Esophagus squamous epithelium (tissue), 5 donors: ENCODE measurements at regions not wholly inside any gene's neighbourhood (a gene's known extent, or its start where the extent isn't known, plus 50 kb on each side); places are given as distances from the start of the nearest gene placed in this dataset.

ENCODE experiments used
- DNase-seq: peaks from one replicate; lab custom pipeline; 2025; lab: John Stamatoyannopoulos, UW
- H3K27ac ChIP-seq, 4 donors: fragments of 200-600 bp; sonication (generic); one replicate each; pipeline ENCODE4 v1.5.1; 2016 to 2019; ENCODE audit warnings: mild to moderate bottlenecking in 1 of 4
- H3K27me3 ChIP-seq, 4 donors: fragments of 200-600 bp; sonication (generic); 1 replicate in 3 of 4; 2 replicates in 1 of 4; pipeline versions ENCODE4 v1.5.1 to v1.6.0; 2017 to 2021; ENCODE audit warnings: antibody characterized with exemption in 1 of 4
- H3K36me3 ChIP-seq, 3 donors: fragments of 200-600 bp; sonication (generic); one replicate each; pipeline ENCODE4 v1.5.1; 2016 to 2019
- H3K4me1 ChIP-seq, 3 donors: fragments of 200-600 bp; sonication (generic); one replicate each; pipeline ENCODE4 v1.5.1; 2017 to 2019
- H3K4me3 ChIP-seq, 4 donors: fragments of 200-600 bp; sonication (generic); 1 replicate in 3 of 4; 2 replicates in 1 of 4; pipeline ENCODE4 v1.5.1; 2016 to 2019; ENCODE audit warnings: mild to moderate bottlenecking in 2 of 4, moderate library complexity in 1 of 4
- H3K9me3 ChIP-seq, 3 donors: fragments of 200-600 bp; sonication (generic); one replicate each; pipeline ENCODE4 v1.5.1; 2016 to 2019
- CTCF ChIP-seq, 6 experiments: fragments of 450-650 bp in 4 of 6; fragments of 200-600 bp in 2 of 6; sonication (generic) in 2 of 6; IDR thresholded peaks; one replicate each; pipeline ENCODE4 v1.5.1; 2016 to 2019; ENCODE audit warnings: antibody characterized with exemption in 6 of 6, mild to moderate bottlenecking in 4 of 6, moderate library complexity in 4 of 6
- POLR2A ChIP-seq, 4 donors: fragments of 450-650 bp; IDR thresholded peaks; one replicate each; pipeline ENCODE4 v1.6.1; 2017; ENCODE audit warnings: antibody characterized with exemption in 4 of 4, mild to moderate bottlenecking in 4 of 4, moderate library complexity in 3 of 4
- WGBS, 2 donors: methylation state at CpG; one replicate each; pipeline ENCODE4 v1.1.5; 2018; 5-methylcytosine and 5-hydroxymethylcytosine counted together
- intact Hi-C: fragments of 100-400 bp; cut with DNase I; formaldehyde crosslinking; loops from one replicate; pipeline ENCODE4 v1.15.0; 2022
- donor health status: DM: yes; HTN: yes; CAD: no.

GRCh38 chr5:68395926-68396511, 180.5 kb downstream of the PIK3R1 start:
- Histone ChIP-seq H3K4me3 (no peak overlapping the region), H3K4me1 (peaks cover 0 to 14% (median 0%) of the 10 kb centered on the region in 3 donors), H3K36me3 (no peaks in the 10 kb centered on the region), H3K27me3 (no peaks in the 10 kb centered on the region), H3K9me3 (no peaks in the 10 kb centered on the region), H3K27ac (no peak overlapping the region)
- 34 to 69% methylated on average over 2 of the region's 2 CpGs for WGBS, 2 donors
- DNase-seq: no peak
- TF ChIP-seq POLR2A (IDR thresholded peaks at IDR 0.05) (no peak), CTCF (IDR thresholded peaks at IDR 0.05) (no peak)
- intact Hi-C loops: no loop called here

GRCh38 chr5:68396722-68397121, 181.2 kb downstream of the PIK3R1 start:
- no peak for DNase-seq
- 79 to 80% methylated on average over 4 of the region's 4 CpGs for WGBS, 2 donors
- H3K4me3 ChIP-seq: no peak overlapping the region
- intact Hi-C loops: no loop called here
- no peak for TF ChIP-seq CTCF (IDR thresholded peaks at IDR 0.05)
- no peak for TF ChIP-seq POLR2A (IDR thresholded peaks at IDR 0.05)
- no peak overlapping the region for H3K27ac ChIP-seq
- H3K27me3 ChIP-seq: no peaks in the 10 kb centered on the region
- peaks cover 0 to 14% (median 0%) of the 10 kb centered on the region in 3 donors for H3K4me1 ChIP-seq
- H3K9me3 ChIP-seq: no peaks in the 10 kb centered on the region
- H3K36me3 ChIP-seq: no peaks in the 10 kb centered on the region

DNA sequence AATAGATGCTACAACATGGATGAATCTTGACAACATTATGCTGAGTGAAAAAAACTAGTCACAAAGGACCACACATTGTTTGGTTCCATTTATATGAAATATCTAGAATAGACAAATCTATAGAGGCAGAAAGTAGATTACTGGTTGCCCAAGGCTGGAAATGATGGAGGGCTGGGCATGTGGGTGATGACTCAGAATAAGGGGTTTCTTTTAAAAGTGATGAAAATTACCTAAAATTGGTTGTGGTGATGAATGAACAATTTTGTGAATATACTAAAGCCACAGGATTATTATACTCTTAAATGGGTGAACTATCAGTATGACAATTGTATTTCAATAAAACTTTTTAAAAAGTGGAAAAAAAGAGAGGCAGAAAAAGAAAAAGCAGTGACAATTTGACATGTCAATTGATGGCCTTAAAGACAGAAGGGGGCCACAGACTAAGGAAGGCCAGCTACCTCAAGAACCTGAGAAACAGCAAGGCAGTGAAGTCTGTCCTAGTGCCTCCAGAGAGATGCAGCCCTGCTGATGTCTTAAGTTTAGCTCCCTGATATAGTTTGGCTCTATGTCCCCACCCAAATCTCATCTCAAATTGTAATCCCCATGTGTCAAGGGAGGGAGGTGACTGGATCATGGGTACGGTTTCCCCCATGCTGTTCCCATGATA, 182.7 kb downstream of the PIK3R1 start:
- no peak overlapping the region for H3K4me3 ChIP-seq
- H3K36me3 ChIP-seq: no peaks in the 10 kb centered on the region
- DNase-seq: no peak
- no peaks in the 10 kb centered on the region for H3K27me3 ChIP-seq
- no peak overlapping the region for H3K27ac ChIP-seq
- no peaks in the 10 kb centered on the region for H3K9me3 ChIP-seq
- no peak for TF ChIP-seq CTCF (IDR thresholded peaks at IDR 0.05)
- TF ChIP-seq POLR2A (IDR thresholded peaks at IDR 0.05): no peak
- intact Hi-C loops: no loop called here
- H3K4me1 ChIP-seq: peaks cover 0 to 14% (median 0%) of the 10 kb centered on the region in 3 donors
- WGBS, 2 donors: 78 to 86% methylated on average over 1 of the region's 1 CpG

DNA sequence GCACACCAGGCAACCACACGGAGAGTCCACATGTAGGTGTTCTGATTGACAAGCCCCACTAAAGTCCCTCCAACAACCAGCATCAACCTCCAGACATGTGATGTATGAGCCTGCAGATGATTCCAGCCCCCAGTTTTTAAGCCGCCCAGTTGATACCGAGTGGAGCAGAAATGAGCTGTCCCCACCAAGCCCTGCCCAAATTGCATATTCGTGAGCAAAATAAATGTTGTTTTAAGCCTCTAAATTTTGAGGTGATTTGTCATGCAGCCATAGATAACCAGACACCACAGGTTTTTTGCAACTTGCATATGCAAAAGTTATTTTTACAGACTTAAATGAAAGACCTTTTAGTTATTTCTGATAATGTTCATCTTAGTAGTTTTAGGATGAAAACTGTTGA, 187.7 kb downstream of the PIK3R1 start:
- intact Hi-C loops: no loop called here
- Histone ChIP-seq H3K4me1 (peaks cover 0 to 17% (median 8%) of the 10 kb centered on the region in 3 donors), H3K4me3 (no peak overlapping the region), H3K36me3 (no peaks in the 10 kb centered on the region), H3K27ac (no peak overlapping the region), H3K9me3 (no peaks in the 10 kb centered on the region), H3K27me3 (no peaks in the 10 kb centered on the region)
- 86 to 87% methylated on average over 3 to 4 of the region's 4 CpGs for WGBS, 2 donors
- no peak for TF ChIP-seq CTCF (IDR thresholded peaks at IDR 0.05)
- TF ChIP-seq POLR2A (IDR thresholded peaks at IDR 0.05): no peak
- no peak for DNase-seq

GRCh38 chr5:68404246-68404645, 188.7 kb downstream of the PIK3R1 start:
- no peak for TF ChIP-seq CTCF (IDR thresholded peaks at IDR 0.05)
- no peak for TF ChIP-seq POLR2A (IDR thresholded peaks at IDR 0.05)
- no peaks in the 10 kb centered on the region for H3K27me3 ChIP-seq
- no peak for DNase-seq
- H3K4me1 ChIP-seq: peaks cover 0 to 17% (median 8%) of the 10 kb centered on the region in 3 donors
- H3K9me3 ChIP-seq: no peaks in the 10 kb centered on the region
- no peaks in the 10 kb centered on the region for H3K36me3 ChIP-seq
- intact Hi-C loops: no loop called here
- H3K4me3 ChIP-seq: no peak overlapping the region
- H3K27ac ChIP-seq: no peak overlapping the region
